ENCODE measurements at regions not wholly inside any gene's neighbourhood (a gene's known extent, or its start where the extent isn't known, plus 50 kb on each side); places are given as distances from the start of the nearest gene placed in this dataset.

- Histone ChIP-seq H3K9me1 (replicated peaks; ENCODE audit: control insufficient read depth, extremely low read depth, insufficient read depth, low read length) (no peaks in the 10 kb centered on the region), H3K4me3 (replicated peaks in 1 of 3; ENCODE audit: insufficient read depth in 1 of 3, low read depth in 1 of 3, low read length in 3 of 3) (no peak overlapping the region), H3K27ac (ENCODE audit: insufficient read depth, low read depth, low read length) (no peak overlapping the region), H3K9me3 (replicated peaks; ENCODE audit: control insufficient read depth, insufficient read depth, low read length) (no peaks in the 10 kb centered on the region), H3K9ac (replicated peaks; ENCODE audit: extremely low read depth, insufficient read depth, low read length) (no peak overlapping the region), H3K27me3 (ENCODE audit: control insufficient read depth in 2 of 2, insufficient read depth in 2 of 2, low read length in 2 of 2) (no peaks in the 10 kb centered on the region), H3K79me2 (ENCODE audit: control insufficient read depth, insufficient read depth, low read length) (no peaks in the 10 kb centered on the region), H3K4me1 (ENCODE audit: control insufficient read depth, extremely low read depth, insufficient read depth, low read length) (peaks cover 11% of the 10 kb centered on the region), H2AFZ (ENCODE audit: low read depth, low read length) (no peak overlapping the region), H3K4me2 (ENCODE audit: insufficient read depth, low read length) (no peak overlapping the region), H4K20me1 (replicated peaks; ENCODE audit: control insufficient read depth, extremely low read depth, insufficient read depth, low read length) (no peaks in the 10 kb centered on the region), H3K36me3 (ENCODE audit: control insufficient read depth in 2 of 2, extremely low read depth in 1 of 2, insufficient read depth in 2 of 2, low read length in 2 of 2) (no peaks in the 10 kb centered on the region)
- ChIA-PET CTCF (interaction anchor here (1.0 kb wide), 1 partner anchor 9 kb away, joined by 7 read pairs; no protein-coding TSS in a partner anchor), POLR2A (no interaction called here)
- intact Hi-C loops (cut with micrococcal nuclease) (loop anchor here (1.0 to 10.0 kb wide), 3 partner anchors 72 to 1535 kb away; partner anchors contain the start of gene FAT4), dilution Hi-C loops (cut with MboI; ENCODE audit: extremely low pct_ligation_motif_present, low sequenced_read_pairs) (no loop called here)
- FAIRE-seq (peak; percentile 50), DNase-seq (ENCODE audit: low read depth, low spot score) (peak; percentile 71)
- no TSS peak for BruUV-seq (replicated peaks)
- peak; percentile 88 for TF ChIP-seq POLR2AphosphoS5 (IDR thresholded peaks at IDR 0.05; ENCODE audit: insufficient read depth, low read depth, low read length)
- no peak for TF ChIP-seq MYC (IDR thresholded peaks at IDR 0.05; ENCODE audit: low read depth, low read length)
- peak; percentile 99 for TF ChIP-seq FOS (IDR thresholded peaks at IDR 0.05; ENCODE audit: borderline replicate concordance, insufficient read depth, low read length)
- TF ChIP-seq JUN (IDR thresholded peaks at IDR 0.05; ENCODE audit: borderline replicate concordance, insufficient read depth, insufficient read length, low read depth) = peak; percentile 88
- no peak for TF ChIP-seq MAX (IDR thresholded peaks at IDR 0.05; ENCODE audit: insufficient read depth, insufficient read length)
- TF ChIP-seq GATA2 (IDR thresholded peaks at IDR 0.05; ENCODE audit: insufficient read depth, insufficient read length, low read depth, low read length) = peak; percentile 76
Measured at GRCh38 chr4:126850286-126850685, 782.5 kb upstream of the INTU start.

GRCh38 chr4:126851391-126851790 is 781.4 kb upstream of the INTU start:
- H3K4me2 ChIP-seq (ENCODE audit: insufficient read depth, low read length) = no peak overlapping the region
- intact Hi-C loops (cut with micrococcal nuclease) (loop anchor here (10.0 kb wide), 1 partner anchor 1537 kb away; the partner anchor contains the start of gene FAT4), dilution Hi-C loops (cut with MboI; ENCODE audit: extremely low pct_ligation_motif_present, low sequenced_read_pairs) (no loop called here)
- no TSS peak for BruUV-seq (replicated peaks)
- no peaks in the 10 kb centered on the region for H4K20me1 ChIP-seq (replicated peaks; ENCODE audit: control insufficient read depth, extremely low read depth, insufficient read depth, low read length)
- TF ChIP-seq GATA2 (IDR thresholded peaks at IDR 0.05; ENCODE audit: insufficient read depth, insufficient read length, low read depth, low read length) = no peak
- no peak for TF ChIP-seq POLR2AphosphoS5 (IDR thresholded peaks at IDR 0.05; ENCODE audit: insufficient read depth, low read depth, low read length)
- TF ChIP-seq CTCF (IDR thresholded peaks at IDR 0.05; ENCODE audit: extremely low read depth in 1 of 2, insufficient read depth in 1 of 2, low read depth in 1 of 2, low read length in 2 of 2) = no peak
- no peak for TF ChIP-seq MYC (IDR thresholded peaks at IDR 0.05; ENCODE audit: low read depth, low read length)
- no peak for TF ChIP-seq MAX (IDR thresholded peaks at IDR 0.05; ENCODE audit: insufficient read depth, insufficient read length)
- no peak for TF ChIP-seq EZH2 (IDR thresholded peaks at IDR 0.05; ENCODE audit: borderline replicate concordance, low read depth, low read length, severe bottlenecking)
- no peak for TF ChIP-seq JUN (IDR thresholded peaks at IDR 0.05; ENCODE audit: borderline replicate concordance, insufficient read depth, insufficient read length, low read depth)
- TF ChIP-seq POLR2A (IDR thresholded peaks at IDR 0.05; ENCODE audit: low read depth, low read length) = no peak
- no peak for TF ChIP-seq FOS (IDR thresholded peaks at IDR 0.05; ENCODE audit: borderline replicate concordance, insufficient read depth, low read length)
- DNase-seq (ENCODE audit: low read depth, low spot score) (no peak), FAIRE-seq (no peak)
- H3K4me3 ChIP-seq (replicated peaks in 1 of 3; ENCODE audit: insufficient read depth in 1 of 3, low read depth in 1 of 3, low read length in 3 of 3) = no peak overlapping the region
- H3K79me2 ChIP-seq (ENCODE audit: control insufficient read depth, insufficient read depth, low read length) = no peaks in the 10 kb centered on the region
- H2AFZ ChIP-seq (ENCODE audit: low read depth, low read length) = no peak overlapping the region
- ChIA-PET CTCF (no interaction called here), POLR2A (no interaction called here)
- no peaks in the 10 kb centered on the region for H3K9me3 ChIP-seq (replicated peaks; ENCODE audit: control insufficient read depth, insufficient read depth, low read length)
- peaks cover 11% of the 10 kb centered on the region for H3K4me1 ChIP-seq (ENCODE audit: control insufficient read depth, extremely low read depth, insufficient read depth, low read length)
- H3K36me3 ChIP-seq (ENCODE audit: control insufficient read depth in 2 of 2, extremely low read depth in 1 of 2, insufficient read depth in 2 of 2, low read length in 2 of 2) = no peaks in the 10 kb centered on the region
- H3K27me3 ChIP-seq (ENCODE audit: control insufficient read depth in 2 of 2, insufficient read depth in 2 of 2, low read length in 2 of 2) = no peaks in the 10 kb centered on the region
- H3K9ac ChIP-seq (replicated peaks; ENCODE audit: extremely low read depth, insufficient read depth, low read length) = no peak overlapping the region
- H3K27ac ChIP-seq (ENCODE audit: insufficient read depth, low read depth, low read length) = no peak overlapping the region
- no peaks in the 10 kb centered on the region for H3K9me1 ChIP-seq (replicated peaks; ENCODE audit: control insufficient read depth, extremely low read depth, insufficient read depth, low read length)
